ENCODE measurements at regions not wholly inside any gene's neighbourhood (a gene's known extent, or its start where the extent isn't known, plus 50 kb on each side); places are given as distances from the start of the nearest gene placed in this dataset.

- peak; percentile 72 for DNase-seq
These were observed 51.3 kb upstream of the LRRN2 start for GRCh38 chr1:204736836-204737235.

- DNase-seq: no peak
These were observed 53.0 kb upstream of the LRRN2 start for GRCh38 chr1:204738506-204738905.

GRCh38 chr1:204740354-204740753 is 54.8 kb upstream of the LRRN2 start:
- DNase-seq: no peak

- no peak for DNase-seq
These were observed 55.9 kb upstream of the LRRN2 start for GRCh38 chr1:204741440-204741839.

- no peak for DNase-seq
These were observed 57.2 kb upstream of the LRRN2 start for GRCh38 chr1:204742676-204743251.

GRCh38 chr1:204744107-204744779 is 58.7 kb upstream of the LRRN2 start:
- DNase-seq: no peak

- peak; percentile 54 for DNase-seq
These were observed 61.4 kb upstream of the LRRN2 start for GRCh38 chr1:204746838-204747442.

GRCh38 chr1:204751480-204751879 is 65.9 kb upstream of the LRRN2 start:
- no peak for DNase-seq

GRCh38 chr1:204751883-204752687 is 66.5 kb upstream of the LRRN2 start:
- DNase-seq: no peak

- DNase-seq: no peak
These were observed 67.1 kb upstream of the LRRN2 start for GRCh38 chr1:204752688-204753040.

- no peak for DNase-seq
These were observed 69.3 kb upstream of the LRRN2 start for GRCh38 chr1:204754821-204755220.

GRCh38 chr1:204756349-204756748 is 70.8 kb upstream of the LRRN2 start:
- no peak for DNase-seq

GRCh38 chr1:204756811-204757210 is 71.3 kb upstream of the LRRN2 start:
- DNase-seq: no peak

GRCh38 chr1:204758601-204759000 is 73.1 kb upstream of the LRRN2 start:
- DNase-seq: no peak

GRCh38 chr1:204760350-204760749 is 74.8 kb upstream of the LRRN2 start:
- DNase-seq: no peak

- no peak for DNase-seq
These were observed 75.2 kb upstream of the LRRN2 start for GRCh38 chr1:204760757-204761156.

- peak; percentile 9 for DNase-seq
These were observed 78.4 kb upstream of the LRRN2 start for GRCh38 chr1:204763773-204764427.

GRCh38 chr1:204769997-204770396 is 84.5 kb upstream of the LRRN2 start:
- no peak for DNase-seq

GRCh38 chr1:204771358-204771757 is 85.8 kb upstream of the LRRN2 start:
- DNase-seq: no peak

- DNase-seq: no peak
These were observed 87.7 kb upstream of the LRRN2 start for GRCh38 chr1:204773246-204773645.

- no peak for DNase-seq
These were observed 90.0 kb upstream of the LRRN2 start for GRCh38 chr1:204775546-204775945.

- DNase-seq: no peak
These were observed 92.1 kb upstream of the LRRN2 start for GRCh38 chr1:204777591-204777990.

GRCh38 chr1:204780630-204781029 is 90.0 kb upstream of the NFASC start:
- DNase-seq: no peak
